GM12865 (cell line): ENCODE measurements at regions not wholly inside any gene's neighbourhood (a gene's known extent, or its start where the extent isn't known, plus 50 kb on each side); places are given as distances from the start of the nearest gene placed in this dataset.
"Not testable (repeated sequence)": the region's sequence is repeated elsewhere in the genome, so short reads cannot be mapped to it uniquely, and the experiment has no call there.

ENCODE experiments used
- DNase-seq: peaks from one replicate; pipeline ENCODE4 v3.0.0; 2010; ENCODE audit warnings: low read depth
- H3K4me3 ChIP-seq: 2 replicates; pipeline ENCODE4 v1.5.1; 2011; ENCODE audit warnings: mild to moderate bottlenecking, low read depth, low read length, control low read depth
- CTCF ChIP-seq: IDR thresholded peaks from 2 replicates; pipeline ENCODE4 v1.5.1; 2011; ENCODE audit warnings: low read length, control low read depth, low read depth, inconsistent platforms; ENCODE audit not compliant: insufficient read depth; ENCODE audit errors: missing control alignments

GRCh38 chrX:83749736-83750135 is 111.2 kb upstream of the CYLC1 start:
- not testable (repeated sequence) for H3K4me3 ChIP-seq, DNase-seq

DNA sequence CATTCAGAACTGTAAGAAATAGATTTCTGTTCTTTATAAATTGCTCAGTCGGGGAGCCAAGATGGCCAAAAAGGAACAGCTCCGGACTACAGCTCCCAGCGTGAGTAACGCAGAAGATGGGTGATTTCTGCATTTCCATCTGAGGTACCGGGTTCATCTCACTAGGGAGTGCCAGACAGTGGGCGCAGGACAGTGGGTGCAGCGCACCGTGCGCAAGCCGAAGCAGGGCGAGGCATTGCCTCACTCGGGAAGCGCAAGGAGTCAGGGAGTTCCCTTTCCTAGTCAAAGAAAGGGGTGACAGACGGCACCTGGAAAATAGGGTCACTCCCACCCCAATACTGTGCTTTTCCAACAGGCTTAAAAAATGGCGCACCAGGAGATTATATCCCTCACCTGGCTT is 110.5 kb upstream of the CYLC1 start:
- H3K4me3 ChIP-seq, DNase-seq: not testable (repeated sequence)

DNA sequence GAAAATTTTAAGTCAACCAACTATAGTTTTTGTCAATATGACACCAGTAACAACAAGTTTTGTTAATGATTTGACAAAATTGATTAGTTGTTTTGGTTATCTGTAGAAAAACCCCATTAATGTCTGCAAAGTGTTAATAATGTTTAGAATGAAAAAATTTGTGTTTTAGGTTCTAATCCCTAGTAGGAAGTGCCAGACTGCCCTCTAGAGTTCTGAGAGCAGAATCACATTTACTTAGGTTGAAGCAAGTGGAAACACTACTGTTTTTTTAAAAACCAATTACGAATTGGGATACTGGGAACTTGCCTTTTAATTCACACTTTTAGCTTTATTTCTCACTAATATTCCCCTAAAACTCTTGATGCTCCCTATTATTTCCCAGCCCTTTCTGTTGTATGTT is 101.1 kb upstream of the CYLC1 start:
- peak; percentile 7 for DNase-seq

DNA sequence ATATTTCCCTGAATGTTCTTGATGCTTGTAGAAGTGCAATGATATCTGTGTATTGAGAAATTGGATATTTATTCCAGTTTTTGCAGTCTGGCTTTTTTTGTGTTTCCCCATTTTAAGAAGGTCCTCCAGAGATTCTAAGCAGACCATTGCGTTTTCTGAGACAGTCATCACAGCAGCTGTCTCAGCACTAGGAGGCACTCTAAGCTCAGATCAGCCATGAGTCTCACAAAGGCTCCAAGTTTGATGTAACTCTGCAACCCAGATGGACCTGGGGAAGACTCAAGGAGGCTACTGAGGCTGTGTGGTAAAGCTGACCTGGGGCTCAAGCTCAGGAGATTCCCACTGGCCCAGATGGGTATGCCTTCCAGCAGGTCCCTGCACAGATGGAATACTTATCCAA is 89.3 kb upstream of the CYLC1 start:
- no peak for DNase-seq
- TF ChIP-seq CTCF: no peak
- no peak overlapping the region for H3K4me3 ChIP-seq

More for the DNA sequence above, 101.1 kb upstream of the CYLC1 start:
- TF ChIP-seq CTCF: peak; percentile 36
- H3K4me3 ChIP-seq: no peak overlapping the region
